ENCODE measurements at regions not wholly inside any gene's neighbourhood (a gene's known extent, or its start where the extent isn't known, plus 50 kb on each side); places are given as distances from the start of the nearest gene placed in this dataset.

DNA sequence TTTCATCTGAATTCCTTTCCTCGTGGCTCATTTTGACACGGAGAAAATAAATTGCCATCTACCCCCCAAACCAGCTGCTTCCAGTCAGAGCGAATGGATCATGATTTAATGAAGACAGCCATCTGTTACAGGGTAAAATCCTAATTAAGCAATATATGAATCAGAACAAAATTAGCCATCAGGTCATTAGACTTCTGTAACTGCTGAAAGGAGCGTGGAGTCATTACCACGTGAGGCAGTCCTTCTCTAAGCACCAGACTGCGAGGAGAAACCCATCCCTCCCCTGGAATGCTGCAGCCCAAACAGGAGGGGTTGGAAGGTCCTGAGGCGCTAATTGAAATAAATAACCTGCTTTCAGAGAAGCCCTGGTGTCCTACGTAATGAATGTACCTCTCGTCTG, 51.1 kb upstream of the TCL1A start:
- ChIA-PET CTCF (interaction anchor here (1.5 kb wide), 1 partner anchor 9 kb away, joined by 8 read pairs; no protein-coding TSS in a partner anchor), POLR2A (no interaction called here)
- Histone ChIP-seq H3K4me1 (ENCODE audit: control insufficient read depth, insufficient read depth, low read length) (no peaks in the 10 kb centered on the region), H3K36me3 (ENCODE audit: control insufficient read depth in 2 of 2, insufficient read depth in 1 of 2, low read length in 2 of 2) (no peaks in the 10 kb centered on the region), H3K4me3 (ENCODE audit: low read depth, low read length) (no peak overlapping the region), H3K9me3 (ENCODE audit: control insufficient read depth, insufficient read depth, low read depth, low read length) (no peaks in the 10 kb centered on the region), H3K27ac (ENCODE audit: extremely low read depth, low read depth, low read length) (no peak overlapping the region)
- TF ChIP-seq, protein P1, sequence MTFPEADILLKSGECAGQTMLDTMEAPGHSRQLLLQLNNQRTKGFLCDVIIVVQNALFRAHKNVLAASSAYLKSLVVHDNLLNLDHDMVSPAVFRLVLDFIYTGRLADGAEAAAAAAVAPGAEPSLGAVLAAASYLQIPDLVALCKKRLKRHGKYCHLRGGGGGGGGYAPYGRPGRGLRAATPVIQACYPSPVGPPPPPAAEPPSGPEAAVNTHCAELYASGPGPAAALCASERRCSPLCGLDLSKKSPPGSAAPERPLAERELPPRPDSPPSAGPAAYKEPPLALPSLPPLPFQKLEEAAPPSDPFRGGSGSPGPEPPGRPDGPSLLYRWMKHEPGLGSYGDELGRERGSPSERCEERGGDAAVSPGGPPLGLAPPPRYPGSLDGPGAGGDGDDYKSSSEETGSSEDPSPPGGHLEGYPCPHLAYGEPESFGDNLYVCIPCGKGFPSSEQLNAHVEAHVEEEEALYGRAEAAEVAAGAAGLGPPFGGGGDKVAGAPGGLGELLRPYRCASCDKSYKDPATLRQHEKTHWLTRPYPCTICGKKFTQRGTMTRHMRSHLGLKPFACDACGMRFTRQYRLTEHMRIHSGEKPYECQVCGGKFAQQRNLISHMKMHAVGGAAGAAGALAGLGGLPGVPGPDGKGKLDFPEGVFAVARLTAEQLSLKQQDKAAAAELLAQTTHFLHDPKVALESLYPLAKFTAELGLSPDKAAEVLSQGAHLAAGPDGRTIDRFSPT (tag by site-specific recombination; IDR thresholded peaks at IDR 0.05): no peak
- no peak for TF ChIP-seq YY2 (tag by site-specific recombination; IDR thresholded peaks at IDR 0.05)
- TF ChIP-seq ZNF157 (tag by site-specific recombination; IDR thresholded peaks at IDR 0.05): no peak
- no peak for TF ChIP-seq GLI4 (tag by site-specific recombination; IDR thresholded peaks at IDR 0.05)
- no peak for TF ChIP-seq ZNF514 (tag by site-specific recombination; IDR thresholded peaks at IDR 0.05)
- TF ChIP-seq OSR2 (tag by site-specific recombination; IDR thresholded peaks at IDR 0.05): no peak
- TF ChIP-seq CTCF (tag by site-specific recombination; IDR thresholded peaks at IDR 0.05): no peak
- TF ChIP-seq ZNF768 (tag by site-specific recombination; IDR thresholded peaks at IDR 0.05): no peak
- no peak for TF ChIP-seq ZNF560 (tag by site-specific recombination; IDR thresholded peaks at IDR 0.05; ENCODE audit: borderline replicate concordance)
- no peak for TF ChIP-seq WT1 (tag by site-specific recombination; IDR thresholded peaks at IDR 0.05)

DNA sequence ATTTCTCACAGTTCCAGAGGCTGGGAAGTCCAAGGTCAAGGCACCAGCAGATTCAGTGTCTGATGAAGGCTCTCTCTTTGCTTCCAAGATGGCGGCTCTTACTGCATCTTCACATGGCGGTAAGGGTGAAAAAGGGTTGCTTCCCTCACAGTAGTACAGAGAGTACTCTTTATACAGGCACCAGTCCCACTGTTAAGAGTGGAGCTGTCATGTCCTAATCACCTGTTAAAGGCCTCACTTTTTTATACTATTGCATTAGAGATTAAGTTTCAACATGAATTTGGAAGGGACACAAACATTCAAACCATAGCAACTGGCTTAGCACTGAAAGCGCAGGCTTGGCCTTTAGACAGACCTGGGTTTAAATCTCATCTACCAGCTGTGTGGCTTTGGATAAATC, 50.0 kb upstream of the TCL1A start:
- POLR2A ChIA-PET: no interaction called here

More for the DNA sequence above, 50.0 kb upstream of the TCL1A start:
- no peaks in the 10 kb centered on the region for H3K36me3 ChIP-seq (ENCODE audit: control insufficient read depth in 2 of 2, insufficient read depth in 1 of 2, low read length in 2 of 2)
- TF ChIP-seq BCL11B (tag by site-specific recombination; IDR thresholded peaks at IDR 0.05; ENCODE audit: low read depth) (no peak), ZNF629 (tag by site-specific recombination; IDR thresholded peaks at IDR 0.05) (no peak), ZNF830 (tag by site-specific recombination; IDR thresholded peaks at IDR 0.05; ENCODE audit: low read depth) (no peak), ELK4 (IDR thresholded peaks at IDR 0.05; ENCODE audit: borderline replicate concordance, low read depth, low read length) (no peak), TCF7L2 (IDR thresholded peaks at IDR 0.05; ENCODE audit: borderline replicate concordance, low read depth, low read length) (no peak), ZNF645 (tag by site-specific recombination; IDR thresholded peaks at IDR 0.05) (no peak), ZNF791 (tag by site-specific recombination; IDR thresholded peaks at IDR 0.05) (no peak), ZNF837 (tag by site-specific recombination; IDR thresholded peaks at IDR 0.05) (no peak), ZNF701 (tag by site-specific recombination; IDR thresholded peaks at IDR 0.05) (no peak), ZNF580 (tag by site-specific recombination; IDR thresholded peaks at IDR 0.05) (no peak), ZNF202 (tag by site-specific recombination; IDR thresholded peaks at IDR 0.05; ENCODE audit: borderline replicate concordance) (no peak), ZNF600 (tag by site-specific recombination; IDR thresholded peaks at IDR 0.05) (no peak), ZNF561 (tag by site-specific recombination; IDR thresholded peaks at IDR 0.05; ENCODE audit: borderline replicate concordance) (no peak), ZNF473 (tag by site-specific recombination; IDR thresholded peaks at IDR 0.05) (no peak)
- TF ChIP-seq, protein P2, sequence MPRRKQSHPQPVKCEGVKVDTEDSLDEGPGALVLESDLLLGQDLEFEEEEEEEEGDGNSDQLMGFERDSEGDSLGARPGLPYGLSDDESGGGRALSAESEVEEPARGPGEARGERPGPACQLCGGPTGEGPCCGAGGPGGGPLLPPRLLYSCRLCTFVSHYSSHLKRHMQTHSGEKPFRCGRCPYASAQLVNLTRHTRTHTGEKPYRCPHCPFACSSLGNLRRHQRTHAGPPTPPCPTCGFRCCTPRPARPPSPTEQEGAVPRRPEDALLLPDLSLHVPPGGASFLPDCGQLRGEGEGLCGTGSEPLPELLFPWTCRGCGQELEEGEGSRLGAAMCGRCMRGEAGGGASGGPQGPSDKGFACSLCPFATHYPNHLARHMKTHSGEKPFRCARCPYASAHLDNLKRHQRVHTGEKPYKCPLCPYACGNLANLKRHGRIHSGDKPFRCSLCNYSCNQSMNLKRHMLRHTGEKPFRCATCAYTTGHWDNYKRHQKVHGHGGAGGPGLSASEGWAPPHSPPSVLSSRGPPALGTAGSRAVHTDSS (tag by site-specific recombination; IDR thresholded peaks at IDR 0.05): no peak
- H3K4me1 ChIP-seq (ENCODE audit: control insufficient read depth, insufficient read depth, low read length): no peaks in the 10 kb centered on the region
- no peaks in the 10 kb centered on the region for H3K9me3 ChIP-seq (ENCODE audit: control insufficient read depth, insufficient read depth, low read depth, low read length)
- CTCF ChIA-PET: no interaction called here
- no peak overlapping the region for H3K4me3 ChIP-seq (ENCODE audit: low read depth, low read length)
- no peak overlapping the region for H3K27ac ChIP-seq (ENCODE audit: extremely low read depth, low read depth, low read length)
